ENCODE measurements at regions not wholly inside any gene's neighbourhood (a gene's known extent, or its start where the extent isn't known, plus 50 kb on each side); places are given as distances from the start of the nearest gene placed in this dataset.

DNA sequence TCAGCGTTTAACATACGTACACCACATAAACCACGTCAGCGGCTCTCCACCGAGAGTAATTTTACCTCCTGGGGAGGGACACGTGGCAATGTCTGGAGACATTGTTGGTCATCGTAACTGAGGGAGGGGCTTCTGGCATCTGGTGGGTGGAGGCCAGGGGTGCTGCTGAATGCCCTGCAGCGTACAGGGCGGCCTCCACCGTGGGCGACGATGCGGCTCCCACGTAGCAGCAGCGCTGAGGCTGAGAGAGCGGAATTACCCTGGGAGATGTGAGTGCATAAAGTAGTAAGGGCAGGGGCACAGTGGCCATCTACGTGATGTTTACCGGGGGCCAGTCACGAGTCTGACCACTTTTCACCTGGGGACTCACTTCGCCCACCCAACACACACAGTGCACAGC, 212.4 kb downstream of the RBFOX3 start:
- H3K27ac ChIP-seq: no peak overlapping the region
- peaks cover 12% of the 10 kb centered on the region for H3K4me1 ChIP-seq
- H3K36me3 ChIP-seq: no peaks in the 10 kb centered on the region
- no peak overlapping the region for H3K4me3 ChIP-seq
- DNase-seq: no peak
- H3K27me3 ChIP-seq: peaks cover 56% of the 10 kb centered on the region
- H3K9me3 ChIP-seq (replicated peaks): no peaks in the 10 kb centered on the region

DNA sequence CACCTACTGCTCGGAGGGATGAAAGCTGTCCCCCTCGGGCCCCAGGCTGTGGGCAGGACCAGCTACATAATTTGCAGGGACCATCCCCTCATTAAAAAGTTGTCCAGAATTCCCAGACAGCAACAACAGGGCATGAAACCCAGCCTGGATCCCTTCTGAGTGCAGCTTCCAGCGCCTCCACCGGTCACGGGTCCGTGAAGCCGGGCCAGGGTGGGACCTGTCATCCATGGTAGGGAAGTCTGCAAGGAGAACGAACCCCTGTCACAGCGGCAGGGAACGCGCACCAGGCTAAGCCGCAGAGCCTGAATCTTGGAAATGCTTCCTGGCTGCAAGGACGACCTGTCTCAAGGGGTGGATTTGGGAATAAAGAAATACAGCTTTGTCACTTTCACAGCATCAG, 214.2 kb downstream of the RBFOX3 start:
- H3K27me3 ChIP-seq: peaks cover 54% of the 10 kb centered on the region
- H3K9me3 ChIP-seq (replicated peaks): no peaks in the 10 kb centered on the region
- no peak for DNase-seq
- H3K27ac ChIP-seq: no peak overlapping the region
- no peak overlapping the region for H3K4me3 ChIP-seq
- H3K36me3 ChIP-seq: no peaks in the 10 kb centered on the region
- peaks cover 12% of the 10 kb centered on the region for H3K4me1 ChIP-seq

DNA sequence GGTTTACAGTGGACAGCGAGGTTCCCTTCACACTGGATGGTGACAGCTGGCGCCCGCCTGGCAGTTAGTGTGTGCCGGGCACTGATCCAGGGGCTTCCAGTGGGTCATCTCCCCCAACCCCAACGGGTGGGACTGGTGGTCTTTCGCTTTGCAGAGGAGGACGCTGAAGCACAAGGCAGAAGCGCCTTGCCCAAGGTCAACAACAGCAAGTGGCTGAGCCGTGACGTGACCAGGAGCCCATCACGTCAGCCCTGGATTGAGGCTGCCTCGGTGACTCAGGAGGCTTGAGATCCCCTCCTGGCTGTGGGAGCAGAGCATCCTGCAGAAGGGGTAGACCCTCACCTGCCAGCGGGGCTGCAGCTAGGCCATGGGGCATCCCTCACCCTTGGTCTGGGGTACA, 215.3 kb downstream of the RBFOX3 start:
- H3K4me3 ChIP-seq: no peak overlapping the region
- no peak for DNase-seq
- H3K36me3 ChIP-seq: no peaks in the 10 kb centered on the region
- H3K9me3 ChIP-seq (replicated peaks): no peaks in the 10 kb centered on the region
- H3K27ac ChIP-seq: no peak overlapping the region
- peaks cover 12% of the 10 kb centered on the region for H3K4me1 ChIP-seq
- peaks cover 60% of the 10 kb centered on the region for H3K27me3 ChIP-seq

DNA sequence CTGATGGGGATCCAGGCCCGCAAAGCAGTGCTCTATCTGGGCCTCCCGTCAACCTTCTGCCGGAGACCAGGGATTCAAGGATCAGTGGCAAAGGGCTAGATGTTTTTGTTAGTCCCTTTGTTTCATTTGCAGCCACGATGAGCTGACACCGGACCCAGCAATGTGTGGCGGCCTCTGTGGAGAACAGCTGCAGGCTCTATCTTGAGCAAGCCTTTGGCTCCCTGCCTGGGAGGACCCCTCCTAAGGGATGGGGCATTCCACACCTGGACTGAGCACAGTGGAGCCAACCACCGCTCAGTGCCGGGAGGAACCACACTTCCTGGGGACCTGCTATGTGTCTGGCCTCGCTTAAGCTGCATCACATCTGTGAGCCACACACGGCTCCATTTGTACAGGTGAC, 215.8 kb downstream of the RBFOX3 start:
- no peaks in the 10 kb centered on the region for H3K36me3 ChIP-seq
- peaks cover 57% of the 10 kb centered on the region for H3K27me3 ChIP-seq
- no peaks in the 10 kb centered on the region for H3K9me3 ChIP-seq (replicated peaks)
- no peak overlapping the region for H3K4me3 ChIP-seq
- H3K4me1 ChIP-seq: peaks cover 12% of the 10 kb centered on the region
- DNase-seq: peak; percentile 79 to 88
- H3K27ac ChIP-seq: no peak overlapping the region

DNA sequence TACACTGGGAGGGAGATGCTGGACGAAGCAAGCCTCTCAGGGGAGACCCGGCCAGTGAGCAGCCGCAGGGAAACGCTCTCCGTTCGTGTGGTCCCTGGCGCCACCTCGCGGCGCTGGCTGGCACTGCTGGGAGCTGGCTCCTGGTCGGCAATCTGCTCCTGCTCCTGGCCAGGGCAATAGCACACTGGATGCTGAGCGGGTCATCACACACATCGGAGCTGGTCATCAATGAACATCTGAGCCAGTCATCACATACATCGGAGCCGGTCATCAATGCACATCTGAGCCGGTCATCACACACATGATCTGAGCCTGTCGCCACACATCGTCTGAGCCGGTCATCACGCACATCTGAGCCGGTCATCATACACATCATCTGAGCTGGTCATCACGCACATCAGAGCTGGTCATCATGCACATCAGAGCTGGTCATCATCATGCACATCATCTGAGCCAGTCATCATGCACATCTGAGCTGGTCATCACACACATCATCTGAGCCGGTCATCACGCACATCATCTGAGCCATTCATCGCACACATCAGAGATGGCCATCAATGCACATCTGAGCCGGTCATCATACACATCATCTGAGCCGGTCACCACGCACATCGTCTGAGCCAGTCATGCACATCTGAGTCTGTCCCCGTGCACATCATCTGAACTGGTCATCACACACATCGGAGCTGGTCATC, 217.3 kb downstream of the RBFOX3 start:
- Histone ChIP-seq H3K9me3 (replicated peaks) (no peaks in the 10 kb centered on the region), H3K4me3 (no peak overlapping the region), H3K27me3 (peaks cover 52% of the 10 kb centered on the region), H3K27ac (no peak overlapping the region), H3K36me3 (no peaks in the 10 kb centered on the region), H3K4me1 (peaks cover 15% of the 10 kb centered on the region)
- peak; percentile 83 to 92 for DNase-seq

DNA sequence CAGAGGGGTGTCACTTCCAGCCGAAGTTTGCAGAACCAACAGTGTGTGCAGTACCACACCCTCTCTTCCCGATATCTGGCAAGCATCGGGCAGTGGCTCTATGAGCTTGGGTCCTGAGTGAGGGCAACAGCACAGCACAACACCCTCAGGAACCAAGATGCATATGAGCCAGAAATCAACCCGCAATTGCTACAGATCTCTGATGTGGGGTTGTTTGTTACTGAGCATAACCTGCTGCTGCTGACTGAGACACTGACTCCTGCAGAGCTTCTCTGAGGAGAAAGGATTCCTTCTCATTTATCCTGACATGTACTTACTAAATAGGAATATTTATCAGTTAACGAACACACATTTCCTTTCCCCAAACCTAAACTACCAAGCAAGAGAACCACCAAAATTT, 218.3 kb downstream of the RBFOX3 start:
- Histone ChIP-seq H3K4me1 (peaks cover 15% of the 10 kb centered on the region), H3K27me3 (peaks cover 49% of the 10 kb centered on the region), H3K4me3 (no peak overlapping the region), H3K9me3 (replicated peaks) (no peaks in the 10 kb centered on the region), H3K36me3 (no peaks in the 10 kb centered on the region), H3K27ac (no peak overlapping the region)
- DNase-seq: no peak

DNA sequence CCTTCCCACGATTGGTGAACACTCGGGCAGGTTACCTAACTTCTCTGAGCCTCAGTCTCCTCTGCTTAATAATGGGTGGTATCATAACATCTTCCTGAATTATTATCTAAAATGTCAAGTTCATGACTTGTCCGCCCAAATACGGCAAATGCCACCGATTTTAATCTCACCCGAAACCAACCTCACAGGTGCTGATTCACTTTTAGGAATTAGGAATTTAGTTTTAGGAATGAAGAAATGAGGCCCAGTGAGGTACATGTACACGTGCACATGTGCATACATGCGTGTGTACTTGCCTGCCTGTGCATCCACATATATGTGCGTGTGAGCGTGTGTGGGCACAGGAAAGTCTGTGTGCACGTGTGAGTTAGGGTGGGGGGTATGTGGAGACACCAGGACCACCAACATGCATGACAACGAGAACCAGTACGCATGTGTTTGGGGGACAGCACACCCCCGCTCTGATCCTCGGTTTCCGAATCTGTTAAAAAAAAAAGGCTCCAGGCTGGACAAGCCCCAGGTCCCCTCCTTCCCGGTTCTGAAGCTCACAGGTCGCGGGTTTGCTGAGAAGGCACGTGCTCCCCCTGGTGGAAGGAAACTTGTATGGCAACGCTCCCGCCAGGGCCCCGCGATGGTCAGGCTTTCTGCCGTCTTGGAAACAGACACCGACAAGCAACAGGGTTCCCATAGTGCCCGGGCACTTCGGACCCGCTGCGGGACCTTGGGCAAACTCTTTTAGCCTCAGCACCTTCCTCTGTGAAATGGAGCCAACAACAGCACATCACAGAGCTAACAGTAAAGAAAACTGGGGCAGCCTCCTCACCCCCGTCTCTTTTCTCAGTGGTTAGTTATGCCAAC, 219.2 kb downstream of the RBFOX3 start:
- DNase-seq: peak; percentile 76 to 90
- H3K36me3 ChIP-seq: no peaks in the 10 kb centered on the region
- H3K9me3 ChIP-seq (replicated peaks): no peaks in the 10 kb centered on the region
- H3K27me3 ChIP-seq: peaks cover 43% of the 10 kb centered on the region
- peaks cover 15% of the 10 kb centered on the region for H3K4me1 ChIP-seq
- no peak overlapping the region for H3K4me3 ChIP-seq
- no peak overlapping the region for H3K27ac ChIP-seq

DNA sequence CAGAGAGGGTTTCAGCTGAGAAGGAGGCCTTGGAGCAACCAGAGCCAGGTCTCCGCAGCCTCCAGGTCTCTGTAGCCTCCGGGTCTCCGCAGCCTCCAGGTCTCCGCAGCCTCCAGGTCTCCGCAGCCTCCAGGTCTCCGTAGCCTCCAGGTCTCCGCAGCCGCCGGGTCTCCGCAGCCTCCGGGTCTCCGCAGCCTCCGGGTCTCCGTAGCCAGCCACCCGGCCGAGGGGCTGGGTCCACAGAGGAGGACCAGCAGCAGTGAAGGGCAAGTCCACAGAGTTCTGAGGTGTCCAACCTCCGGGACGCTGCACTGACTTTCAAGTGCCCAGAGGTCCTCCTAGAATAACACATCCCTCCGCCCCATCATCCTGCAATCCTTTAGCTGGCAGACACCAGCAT, 221.0 kb downstream of the RBFOX3 start:
- no peak for DNase-seq
- H3K36me3 ChIP-seq: no peaks in the 10 kb centered on the region
- H3K4me3 ChIP-seq: no peak overlapping the region
- peaks cover 8% of the 10 kb centered on the region for H3K4me1 ChIP-seq
- no peak overlapping the region for H3K27ac ChIP-seq
- peaks cover 29% of the 10 kb centered on the region for H3K27me3 ChIP-seq
- H3K9me3 ChIP-seq (replicated peaks): no peaks in the 10 kb centered on the region

DNA sequence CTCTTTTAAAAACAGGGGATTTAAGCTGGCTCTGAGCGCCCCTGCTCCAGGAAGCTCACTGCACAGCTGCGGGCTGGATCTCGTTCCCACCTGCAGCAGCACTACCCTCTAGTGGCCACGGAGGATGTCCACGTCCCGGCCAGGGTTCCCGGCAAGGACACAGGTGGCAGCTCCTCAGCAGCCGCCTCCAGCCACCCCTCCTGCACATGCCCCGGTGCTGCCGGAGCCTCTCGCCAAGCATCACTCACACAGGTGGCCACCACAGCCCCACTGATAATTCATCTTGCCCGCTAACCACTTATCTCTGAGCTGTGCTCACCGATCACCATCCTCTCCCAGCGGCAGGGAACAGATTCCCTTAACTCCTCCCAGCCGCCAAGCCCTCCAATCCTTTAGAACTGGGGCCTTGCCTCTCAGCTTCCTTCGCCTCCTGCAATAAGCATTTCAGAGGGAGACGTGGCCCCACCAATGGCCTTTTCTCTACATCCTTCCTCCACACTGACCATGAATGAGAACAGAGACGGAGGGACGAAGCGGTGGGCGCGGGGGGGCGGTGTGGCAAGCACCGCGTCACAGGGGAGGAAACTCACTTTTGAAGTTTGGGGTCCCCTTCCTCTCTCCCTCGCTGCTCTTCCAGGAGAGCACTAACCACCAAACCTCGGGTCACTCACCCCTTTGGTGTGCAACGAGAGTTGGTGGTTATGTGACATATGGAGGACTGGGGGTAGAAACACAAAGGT, 222.1 kb downstream of the RBFOX3 start:
- no peaks in the 10 kb centered on the region for H3K36me3 ChIP-seq
- peaks cover 4% of the 10 kb centered on the region; the same call in 1 of the 2 replicates for H3K4me1 ChIP-seq
- peak; percentile 81 to 87 for DNase-seq
- H3K27ac ChIP-seq: no peak overlapping the region
- H3K27me3 ChIP-seq: peaks cover 36% of the 10 kb centered on the region
- no peak overlapping the region for H3K4me3 ChIP-seq
- H3K9me3 ChIP-seq (replicated peaks): no peaks in the 10 kb centered on the region

DNA sequence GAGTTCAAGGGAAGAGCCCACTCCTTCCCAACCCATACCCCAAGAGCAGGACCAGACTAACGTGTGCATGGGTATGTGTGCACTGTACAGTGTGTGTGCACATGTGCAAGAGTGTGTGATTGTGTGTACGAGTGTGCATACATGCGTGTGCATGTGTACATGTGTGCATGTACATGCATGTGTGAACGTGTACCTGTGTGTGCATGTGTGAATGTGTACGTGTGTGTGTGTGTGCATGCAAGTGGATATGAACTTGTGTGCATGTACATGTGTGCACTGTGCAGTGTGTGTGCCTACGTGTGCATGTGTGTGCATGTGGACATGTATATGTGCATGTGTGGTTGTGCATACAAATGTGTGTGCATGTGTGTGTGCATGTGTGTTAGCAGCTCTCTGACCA, 223.1 kb downstream of the RBFOX3 start:
- Histone ChIP-seq H3K27ac (no peak overlapping the region), H3K4me3 (no peak overlapping the region), H3K27me3 (peaks cover 46% of the 10 kb centered on the region), H3K36me3 (no peaks in the 10 kb centered on the region), H3K9me3 (replicated peaks) (no peaks in the 10 kb centered on the region), H3K4me1 (peaks cover 4% of the 10 kb centered on the region; the same call in 1 of the 2 replicates)
- no peak for DNase-seq

DNA sequence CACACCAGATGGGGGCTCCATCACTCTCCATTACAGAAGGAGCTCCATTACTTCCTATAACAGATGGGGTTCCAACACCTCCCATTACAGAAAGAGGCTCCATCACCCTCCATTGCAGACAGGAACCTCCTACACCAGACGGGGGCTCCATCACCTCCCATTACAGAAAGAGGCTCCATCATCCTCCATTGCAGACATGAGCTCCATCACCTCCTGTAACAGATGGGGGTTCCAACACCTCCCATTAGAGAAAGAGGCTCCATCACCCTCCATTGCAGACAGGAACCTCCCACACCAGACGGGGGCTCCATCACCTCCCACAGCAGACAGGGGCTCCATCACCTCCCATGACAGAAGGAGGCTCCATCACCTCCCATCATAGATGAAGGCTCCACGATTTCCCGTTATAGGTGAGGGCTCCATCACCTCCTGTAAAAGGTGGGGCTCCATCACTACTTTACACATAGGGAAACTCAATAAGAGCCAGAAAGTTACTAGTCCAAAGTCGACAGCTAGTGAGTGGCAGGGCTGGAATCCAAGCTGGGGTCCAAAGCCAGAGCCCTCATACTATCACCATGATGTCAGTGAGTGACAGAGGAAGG, 224.8 kb downstream of the RBFOX3 start:
- peaks cover 4% of the 10 kb centered on the region; the same call in 1 of the 2 replicates for H3K4me1 ChIP-seq
- H3K36me3 ChIP-seq: no peaks in the 10 kb centered on the region
- no peaks in the 10 kb centered on the region for H3K9me3 ChIP-seq (replicated peaks)
- H3K27me3 ChIP-seq: peaks cover 53% of the 10 kb centered on the region
- DNase-seq: no peak
- no peak overlapping the region for H3K27ac ChIP-seq
- H3K4me3 ChIP-seq: no peak overlapping the region

DNA sequence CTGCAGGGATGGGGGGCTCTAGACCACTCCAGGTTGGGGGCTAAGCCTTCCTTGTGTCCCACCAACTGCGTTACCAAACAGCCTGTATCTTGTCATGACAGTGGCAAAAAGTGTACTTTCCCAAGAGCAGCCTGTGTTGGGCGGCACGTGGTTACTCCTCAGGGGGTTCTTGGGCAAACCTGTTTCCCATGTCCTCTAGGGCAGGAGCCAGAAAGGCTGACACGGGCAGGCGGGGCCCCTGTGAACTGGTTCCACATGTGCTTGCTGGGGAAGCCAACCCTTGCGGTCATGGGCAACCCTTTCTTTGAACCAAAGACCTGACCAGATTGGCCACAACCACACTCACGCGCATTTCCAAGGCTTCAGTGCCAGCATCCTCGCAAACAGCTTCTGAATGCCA, 228.5 kb downstream of the RBFOX3 start:
- no peak for DNase-seq
- no peaks in the 10 kb centered on the region for H3K36me3 ChIP-seq
- no peaks in the 10 kb centered on the region for H3K4me1 ChIP-seq
- H3K27ac ChIP-seq: no peak overlapping the region
- H3K4me3 ChIP-seq: no peak overlapping the region
- peaks cover 71% of the 10 kb centered on the region for H3K27me3 ChIP-seq
- H3K9me3 ChIP-seq (replicated peaks): no peaks in the 10 kb centered on the region

DNA sequence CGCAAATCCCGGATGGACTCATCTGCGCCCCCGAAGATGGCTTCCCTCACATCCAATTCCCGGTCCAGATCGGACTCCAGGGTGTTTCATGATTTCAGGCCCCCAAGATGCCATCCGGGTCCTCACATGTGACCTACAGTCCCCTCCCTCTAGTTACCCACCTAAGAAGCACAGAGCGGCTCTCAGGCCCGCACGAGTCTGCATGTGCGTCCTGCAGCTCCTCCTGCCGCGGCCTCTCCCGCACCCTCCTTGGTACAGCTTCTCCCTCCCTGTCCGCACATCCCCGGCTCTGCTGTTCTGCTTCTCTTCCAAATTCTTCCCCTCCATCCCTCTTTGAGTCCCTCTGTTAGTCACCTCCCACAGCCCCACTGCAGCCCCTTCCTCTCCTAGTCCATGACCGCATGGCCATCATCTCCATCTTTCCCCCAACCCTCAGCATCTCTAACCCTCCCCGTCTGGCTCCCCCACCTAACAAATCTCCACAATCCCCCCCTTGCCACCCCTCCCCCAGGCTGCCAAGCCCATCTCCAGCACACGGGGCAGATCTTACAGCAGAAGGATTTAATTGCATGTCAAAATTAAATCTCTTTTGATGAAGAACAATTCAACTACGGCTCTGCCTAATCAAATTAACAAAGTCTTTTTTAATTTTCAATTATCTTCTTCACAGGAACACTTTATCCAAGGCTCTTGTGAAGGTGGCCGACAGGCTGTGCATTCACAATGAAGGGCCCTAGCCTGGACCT, 231.0 kb downstream of the RBFOX3 start:
- H3K36me3 ChIP-seq: no peaks in the 10 kb centered on the region
- no peak overlapping the region for H3K27ac ChIP-seq
- H3K4me3 ChIP-seq: no peak overlapping the region
- DNase-seq: no peak
- H3K9me3 ChIP-seq (replicated peaks): no peaks in the 10 kb centered on the region
- H3K4me1 ChIP-seq: no peaks in the 10 kb centered on the region
- H3K27me3 ChIP-seq: peaks cover 95% of the 10 kb centered on the region

DNA sequence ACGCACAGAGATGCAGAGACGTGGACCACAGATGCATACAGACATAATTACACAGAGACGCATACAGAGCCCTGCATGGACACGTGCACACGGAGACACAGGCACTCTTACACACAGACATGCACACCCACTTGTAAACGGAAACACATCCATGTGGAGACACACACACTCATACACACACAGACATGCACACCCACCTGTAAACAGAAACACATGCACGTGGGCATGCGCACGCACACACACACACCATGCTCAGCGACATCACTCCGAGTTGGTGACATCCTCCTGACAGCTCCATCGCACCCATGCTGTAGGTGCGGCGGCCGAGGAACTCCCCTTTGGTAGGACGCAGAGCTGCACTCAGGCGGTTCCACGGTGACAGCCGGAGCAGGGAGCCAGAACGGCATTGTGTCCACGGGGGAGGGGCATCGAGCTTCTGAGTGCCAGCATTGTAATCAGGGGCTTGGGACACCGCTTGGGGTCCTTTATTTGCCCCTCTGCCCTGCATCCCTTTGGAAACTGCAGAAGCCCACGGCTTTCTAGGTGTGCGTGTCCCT, 233.5 kb downstream of the RBFOX3 start:
- DNase-seq: no peak
- H3K9me3 ChIP-seq (replicated peaks): no peaks in the 10 kb centered on the region

More for the DNA sequence above, 233.5 kb downstream of the RBFOX3 start:
- Histone ChIP-seq H3K27ac (no peak overlapping the region), H3K36me3 (no peaks in the 10 kb centered on the region), H3K4me3 (no peak overlapping the region), H3K4me1 (no peaks in the 10 kb centered on the region), H3K27me3 (peaks cover 95% of the 10 kb centered on the region)
